Transverse colon (tissue), 4 donors: ENCODE measurements at regions not wholly inside any gene's neighbourhood (a gene's known extent, or its start where the extent isn't known, plus 50 kb on each side); places are given as distances from the start of the nearest gene placed in this dataset.

ENCODE experiments used
- CTCF ChIP-seq, 5 experiments: fragments of 200-600 bp in 3 of 5; fragments of 450-650 bp in 2 of 5; sonication (generic) in 3 of 5; IDR thresholded peaks; 1 replicate in 2 of 5; 2 replicates in 3 of 5; pipeline ENCODE4 v1.5.1; 2016 to 2017; ENCODE audit warnings: antibody characterized with exemption in 5 of 5, inconsistent platforms in 3 of 5, mild to moderate bottlenecking in 2 of 5, moderate library complexity in 1 of 5
- EP300 ChIP-seq: sonication (generic); formaldehyde crosslinking; IDR thresholded peaks from one replicate; pipeline ENCODE4 v1.6.1; 2017; ENCODE audit warnings: antibody characterized with exemption, low read depth
- POLR2AphosphoS5 ChIP-seq, 3 donors: sonication (generic); formaldehyde crosslinking; IDR thresholded peaks; one replicate each; pipeline ENCODE4 v1.6.1; 2016; ENCODE audit warnings: antibody characterized with exemption in 3 of 3

GRCh38 chr1:157360023-157360390 is 192.3 kb downstream of the FCRL5 start:
- TF ChIP-seq CTCF (IDR thresholded peaks at IDR 0.05) (no peak), EP300 (no peak), POLR2AphosphoS5 (IDR thresholded peaks at IDR 0.05) (no peak)
